IMR-90 (cell line): ENCODE measurements at regions not wholly inside any gene's neighbourhood (a gene's known extent, or its start where the extent isn't known, plus 50 kb on each side); places are given as distances from the start of the nearest gene placed in this dataset.

Experiments
- NFE2L2 ChIP-seq: fragments of 150-350 bp; IDR thresholded peaks from 2 replicates; pipeline ENCODE4 v1.6.1; 2016; ENCODE audit warnings: low read depth, mild to moderate bottlenecking, low read length
- POLR2A ChIP-seq: IDR thresholded peaks from 2 replicates; pipeline ENCODE4 v1.6.1; 2012; ENCODE audit warnings: mild to moderate bottlenecking, low read depth, low read length
- RAD21 ChIP-seq: IDR thresholded peaks from 2 replicates; pipeline ENCODE4 v1.6.1; 2012; ENCODE audit warnings: low read length, improper control_type of control experiment
- TF ChIP-seq, protein P1 (sequence below): conservative IDR thresholded peaks from 2 replicates; pipeline ENCODE4 v1.5.1; 2012; ENCODE audit warnings: mild to moderate bottlenecking, low read depth, low read length, improper control_type of control experiment

GRCh38 chr11:107197932-107198331 lies 179.7 kb upstream of the GUCY1A2 start:
- TF ChIP-seq, protein P1, sequence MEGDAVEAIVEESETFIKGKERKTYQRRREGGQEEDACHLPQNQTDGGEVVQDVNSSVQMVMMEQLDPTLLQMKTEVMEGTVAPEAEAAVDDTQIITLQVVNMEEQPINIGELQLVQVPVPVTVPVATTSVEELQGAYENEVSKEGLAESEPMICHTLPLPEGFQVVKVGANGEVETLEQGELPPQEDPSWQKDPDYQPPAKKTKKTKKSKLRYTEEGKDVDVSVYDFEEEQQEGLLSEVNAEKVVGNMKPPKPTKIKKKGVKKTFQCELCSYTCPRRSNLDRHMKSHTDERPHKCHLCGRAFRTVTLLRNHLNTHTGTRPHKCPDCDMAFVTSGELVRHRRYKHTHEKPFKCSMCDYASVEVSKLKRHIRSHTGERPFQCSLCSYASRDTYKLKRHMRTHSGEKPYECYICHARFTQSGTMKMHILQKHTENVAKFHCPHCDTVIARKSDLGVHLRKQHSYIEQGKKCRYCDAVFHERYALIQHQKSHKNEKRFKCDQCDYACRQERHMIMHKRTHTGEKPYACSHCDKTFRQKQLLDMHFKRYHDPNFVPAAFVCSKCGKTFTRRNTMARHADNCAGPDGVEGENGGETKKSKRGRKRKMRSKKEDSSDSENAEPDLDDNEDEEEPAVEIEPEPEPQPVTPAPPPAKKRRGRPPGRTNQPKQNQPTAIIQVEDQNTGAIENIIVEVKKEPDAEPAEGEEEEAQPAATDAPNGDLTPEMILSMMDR = no peak
- TF ChIP-seq POLR2A = no peak
- TF ChIP-seq RAD21 = no peak
- TF ChIP-seq NFE2L2 = no peak
